ENCODE measurements at regions not wholly inside any gene's neighbourhood (a gene's known extent, or its start where the extent isn't known, plus 50 kb on each side); places are given as distances from the start of the nearest gene placed in this dataset.

DNA sequence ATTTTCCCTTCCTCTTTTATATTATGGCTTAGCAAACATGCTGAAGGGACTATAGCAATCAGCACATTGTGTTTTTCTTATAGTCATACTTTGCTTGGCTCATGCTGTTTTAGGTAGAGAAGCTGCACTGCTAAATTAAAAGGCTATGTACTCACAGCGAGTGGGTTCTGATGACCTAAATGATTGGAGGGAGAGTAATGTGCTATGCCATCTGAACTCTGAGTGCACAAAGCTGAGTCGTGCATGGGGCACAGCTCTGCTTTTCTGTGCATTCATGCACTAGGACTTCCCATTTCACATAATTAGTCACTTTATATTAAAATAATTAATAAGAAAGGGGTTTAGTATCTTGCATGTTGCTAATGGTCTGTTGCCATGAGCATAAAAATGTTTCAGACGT is 132.7 kb upstream of the ADGRL3 start:
- Histone ChIP-seq H3K27me3 (replicated peaks in 1 of 4; ENCODE audit: control insufficient read depth in 3 of 4, extremely low read depth in 1 of 4, insufficient read depth in 3 of 4, low read length in 3 of 4) (no peaks in the 10 kb centered on the region), H4K8ac (ENCODE audit: extremely low read depth, insufficient read depth, low read length) (no peak overlapping the region), H3K14ac (ENCODE audit: insufficient read length) (no peak overlapping the region), H2BK15ac (ENCODE audit: low read length) (no peak overlapping the region), H3K56ac (replicated peaks; ENCODE audit: insufficient read length, low read depth, low read length) (no peak overlapping the region), H3K4me2 (ENCODE audit: insufficient read depth in 1 of 2, low read depth in 2 of 2, low read length in 2 of 2) (no peak overlapping the region), H3K4me1 (replicated peaks in 1 of 4; ENCODE audit: control insufficient read depth in 3 of 4, insufficient read depth in 4 of 4, low read length in 3 of 4) (no peaks in the 10 kb centered on the region), H3K4me3 (ENCODE audit: extremely low read depth in 1 of 4, insufficient read depth in 2 of 4, low read depth in 3 of 4, low read length in 4 of 4) (no peak overlapping the region), H2BK5ac (ENCODE audit: low read depth, low read length) (no peak overlapping the region), H3K9me3 (ENCODE audit: insufficient read depth in 2 of 2, low read depth in 1 of 2, low read length in 1 of 2) (no peaks in the 10 kb centered on the region), H4K91ac (replicated peaks; ENCODE audit: insufficient read length, low read length) (no peak overlapping the region), H2BK12ac (ENCODE audit: low read depth, low read length) (no peak overlapping the region), H3K79me2 (ENCODE audit: control insufficient read depth in 1 of 2, insufficient read depth in 2 of 2, low read length in 2 of 2) (no peaks in the 10 kb centered on the region), H4K20me1 (replicated peaks in 1 of 2; ENCODE audit: control insufficient read depth in 1 of 2, insufficient read depth in 2 of 2, low read length in 2 of 2) (no peaks in the 10 kb centered on the region), H2BK20ac (ENCODE audit: low read length) (no peak overlapping the region), H3K18ac (ENCODE audit: extremely low read depth, low read length) (no peak overlapping the region), H3K4ac (replicated peaks; ENCODE audit: insufficient read length, low read depth, low read length) (no peak overlapping the region), H3K36me3 (ENCODE audit: control insufficient read depth in 2 of 4, insufficient read depth in 4 of 4, low read length in 3 of 4) (no peaks in the 10 kb centered on the region), H2BK120ac (replicated peaks; ENCODE audit: low read depth, low read length) (no peak overlapping the region), H3K27ac (ENCODE audit: low read depth, low read length) (no peak overlapping the region), H3K23ac (ENCODE audit: insufficient read length) (no peak overlapping the region), H2AK5ac (ENCODE audit: low read depth, low read length) (no peak overlapping the region), H2AFZ (ENCODE audit: low read length) (no peak overlapping the region), H3K23me2 (ENCODE audit: low read depth, low read length) (no peaks in the 10 kb centered on the region; the same call in 1 of the 2 replicates), H4K5ac (ENCODE audit: insufficient read length, low read depth, low read length) (no peak overlapping the region), H3K79me1 (ENCODE audit: low read depth, low read length) (no peaks in the 10 kb centered on the region), H3K9ac (replicated peaks in 1 of 4; ENCODE audit: extremely low read depth in 1 of 4, low read depth in 3 of 4, low read length in 3 of 4) (no peak overlapping the region)
- FAIRE-seq (no peak), DNase-seq (ENCODE audit: low read depth in 1 of 2, low spot score in 2 of 2) (no peak)
- WGBS, 2 experiments (ENCODE audit: extremely low coverage in 1 of 2, insufficient coverage in 1 of 2, insufficient read length in 1 of 2, insufficient replicate concordance in 2 of 2, low coverage in 1 of 2, low lambda C conversion rate in 2 of 2, missing lambda C conversion rate in 1 of 2), result 92% methylated on average over 3 of the region's 3 CpGs; no CpG with 5 or more reads in 1 of the 2 experiments
- TF ChIP-seq, protein P1, sequence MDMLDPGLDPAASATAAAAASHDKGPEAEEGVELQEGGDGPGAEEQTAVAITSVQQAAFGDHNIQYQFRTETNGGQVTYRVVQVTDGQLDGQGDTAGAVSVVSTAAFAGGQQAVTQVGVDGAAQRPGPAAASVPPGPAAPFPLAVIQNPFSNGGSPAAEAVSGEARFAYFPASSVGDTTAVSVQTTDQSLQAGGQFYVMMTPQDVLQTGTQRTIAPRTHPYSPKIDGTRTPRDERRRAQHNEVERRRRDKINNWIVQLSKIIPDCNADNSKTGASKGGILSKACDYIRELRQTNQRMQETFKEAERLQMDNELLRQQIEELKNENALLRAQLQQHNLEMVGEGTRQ (IDR thresholded peaks at IDR 0.05; ENCODE audit: low read length), result no peak
- no peak for TF ChIP-seq POU5F1 (IDR thresholded peaks at IDR 0.05; ENCODE audit: low read depth, low read length)
- no peak for TF ChIP-seq KDM1A (IDR thresholded peaks at IDR 0.05; ENCODE audit: borderline replicate concordance, low read length)
- no peak for TF ChIP-seq RXRA (IDR thresholded peaks at IDR 0.05; ENCODE audit: insufficient read depth, low read depth, low read length)
- no peak for TF ChIP-seq SIN3A (conservative IDR thresholded peaks at IDR 0.05 in 1 of 2, IDR thresholded peaks at IDR 0.05 in 1 of 2; ENCODE audit: low read depth in 1 of 2, low read length in 2 of 2)
- no peak for TF ChIP-seq ASH2L (IDR thresholded peaks at IDR 0.05; ENCODE audit: low read length)
- CTCF ChIA-PET (ENCODE audit: partially characterized antibody), result interaction anchor here (1.3 kb wide), 1 partner anchor 262 kb away, joined by 3 read pairs; no protein-coding TSS in a partner anchor
- POLR2A ChIA-PET (ENCODE audit: partially characterized antibody), result no interaction called here
